ENCODE measurements at regions not wholly inside any gene's neighbourhood (a gene's known extent, or its start where the extent isn't known, plus 50 kb on each side); places are given as distances from the start of the nearest gene placed in this dataset.

DNA sequence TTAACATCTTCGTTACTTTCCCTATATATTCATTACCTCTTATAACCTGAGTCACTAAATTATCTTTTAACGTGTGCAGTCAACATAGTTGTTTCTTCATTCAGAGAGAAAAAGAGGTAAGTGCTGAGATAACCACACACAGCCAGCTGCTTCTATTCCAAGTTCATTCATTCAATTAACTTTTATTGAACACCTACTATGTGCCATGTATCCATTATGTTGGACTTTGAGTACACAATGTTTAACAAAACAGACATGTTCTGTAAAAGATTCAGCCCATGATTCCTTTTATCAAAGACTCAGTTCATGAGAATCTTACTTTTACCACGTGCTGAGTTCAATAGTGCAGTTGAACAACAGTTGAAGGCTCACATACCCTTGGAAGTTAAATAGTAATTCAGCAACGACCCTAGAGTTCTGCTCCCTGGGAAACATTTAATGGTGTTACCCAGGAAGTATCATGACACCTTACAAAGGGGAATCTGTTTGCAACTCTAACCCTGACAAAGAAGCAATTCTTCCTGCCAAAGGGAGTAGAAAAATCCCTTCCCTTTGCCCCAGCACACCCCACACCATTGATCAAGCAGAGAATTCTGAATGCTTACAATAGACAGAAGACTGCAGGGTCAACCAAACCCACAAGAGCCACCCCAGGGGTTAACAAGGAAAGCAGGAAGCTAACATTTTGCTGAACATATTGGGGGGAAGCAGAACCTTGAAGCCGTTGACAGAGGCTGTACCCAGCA is 595.8 kb downstream of the STK39 start:
- POLR2A ChIA-PET: no interaction called here
- no peaks in the 10 kb centered on the region for H3F3A ChIP-seq (replicated peaks; ENCODE audit: insufficient read depth)
- H3K27ac ChIP-seq (ENCODE audit: low read depth in 2 of 2, low read length in 1 of 2): no peak overlapping the region
- no peak overlapping the region for H3K4me3 ChIP-seq (ENCODE audit: low read depth in 2 of 2, low read length in 1 of 2)
- TF ChIP-seq FOSL2 (IDR thresholded peaks at IDR 0.05; ENCODE audit: borderline replicate concordance, low read depth): no peak
- H2AFZ ChIP-seq (ENCODE audit: low read depth): no peak overlapping the region
- 52% methylated on average over 5 of the region's 5 CpGs for WGBS (ENCODE audit: low lambda C conversion rate)
- no peak for DNase-seq
- no peaks in the 10 kb centered on the region for H3K27me3 ChIP-seq (ENCODE audit: insufficient read depth)
- H3K9ac ChIP-seq: no peak overlapping the region
- H4K20me1 ChIP-seq (ENCODE audit: insufficient read depth): no peaks in the 10 kb centered on the region
- H3K4me1 ChIP-seq (ENCODE audit: control insufficient read depth in 1 of 2, insufficient read depth in 2 of 2, low read depth in 1 of 2, low read length in 1 of 2): no peaks in the 10 kb centered on the region
- H3K9me2 ChIP-seq: no peaks in the 10 kb centered on the region
- CTCF ChIA-PET: interaction anchor here (1.0 kb wide), 1 partner anchor 11 kb away, joined by 3 read pairs; no protein-coding TSS in a partner anchor
- H3K79me2 ChIP-seq (ENCODE audit: insufficient read depth): no peaks in the 10 kb centered on the region
- H3K36me3 ChIP-seq (replicated peaks in 1 of 2; ENCODE audit: control insufficient read depth in 1 of 2, insufficient read depth in 2 of 2, low read length in 1 of 2): no peaks in the 10 kb centered on the region
- H3K9me3 ChIP-seq: no peaks in the 10 kb centered on the region
- H3K4me2 ChIP-seq: no peak overlapping the region

- CTCF ChIA-PET: no interaction called here
These were observed 600.8 kb downstream of the STK39 start for GRCh38 chr2:167646557-167646956.

GRCh38 chr2:167640096-167640495 is 607.3 kb downstream of the STK39 start:
- Histone ChIP-seq H3K4me1 (ENCODE audit: control insufficient read depth in 1 of 2, insufficient read depth in 2 of 2, low read depth in 1 of 2, low read length in 1 of 2) (no peaks in the 10 kb centered on the region), H3K36me3 (replicated peaks in 1 of 2; ENCODE audit: control insufficient read depth in 1 of 2, insufficient read depth in 2 of 2, low read length in 1 of 2) (no peaks in the 10 kb centered on the region), H3K79me2 (ENCODE audit: insufficient read depth) (no peaks in the 10 kb centered on the region), H3K9ac (no peak overlapping the region), H3K27me3 (ENCODE audit: insufficient read depth) (no peaks in the 10 kb centered on the region), H2AFZ (ENCODE audit: low read depth) (no peak overlapping the region), H3K4me2 (no peak overlapping the region), H4K20me1 (ENCODE audit: insufficient read depth) (no peaks in the 10 kb centered on the region), H3K9me2 (no peaks in the 10 kb centered on the region), H3K27ac (ENCODE audit: low read depth in 2 of 2, low read length in 1 of 2) (no peak overlapping the region), H3K9me3 (no peaks in the 10 kb centered on the region), H3F3A (replicated peaks; ENCODE audit: insufficient read depth) (no peaks in the 10 kb centered on the region), H3K4me3 (ENCODE audit: low read depth in 2 of 2, low read length in 1 of 2) (no peak overlapping the region)
- DNase-seq: no peak
- ChIA-PET CTCF (interaction anchor here (0.7 to 1.0 kb wide), 2 partner anchors 8 to 12 kb away, joined by 3 read pairs; no protein-coding TSS in a partner anchor), POLR2A (no interaction called here)
- 42% methylated on average over 1 of the region's 1 CpG for WGBS (ENCODE audit: low lambda C conversion rate)
- no peak for TF ChIP-seq PBX3 (IDR thresholded peaks at IDR 0.05)
- TF ChIP-seq FOSL2 (IDR thresholded peaks at IDR 0.05; ENCODE audit: borderline replicate concordance, low read depth): no peak
- TF ChIP-seq RXRA (IDR thresholded peaks at IDR 0.05; ENCODE audit: borderline replicate concordance, low read depth): no peak
- TF ChIP-seq YY1 (IDR thresholded peaks at IDR 0.05; ENCODE audit: low read depth): no peak
- no peak for TF ChIP-seq MEF2A (IDR thresholded peaks at IDR 0.05; ENCODE audit: borderline replicate concordance, low read depth)
- TF ChIP-seq RAD21 (IDR thresholded peaks at IDR 0.05; ENCODE audit: low read length): no peak
- TF ChIP-seq TEAD4 (IDR thresholded peaks at IDR 0.05; ENCODE audit: borderline replicate concordance, insufficient read depth): no peak
- TF ChIP-seq, protein P1, sequence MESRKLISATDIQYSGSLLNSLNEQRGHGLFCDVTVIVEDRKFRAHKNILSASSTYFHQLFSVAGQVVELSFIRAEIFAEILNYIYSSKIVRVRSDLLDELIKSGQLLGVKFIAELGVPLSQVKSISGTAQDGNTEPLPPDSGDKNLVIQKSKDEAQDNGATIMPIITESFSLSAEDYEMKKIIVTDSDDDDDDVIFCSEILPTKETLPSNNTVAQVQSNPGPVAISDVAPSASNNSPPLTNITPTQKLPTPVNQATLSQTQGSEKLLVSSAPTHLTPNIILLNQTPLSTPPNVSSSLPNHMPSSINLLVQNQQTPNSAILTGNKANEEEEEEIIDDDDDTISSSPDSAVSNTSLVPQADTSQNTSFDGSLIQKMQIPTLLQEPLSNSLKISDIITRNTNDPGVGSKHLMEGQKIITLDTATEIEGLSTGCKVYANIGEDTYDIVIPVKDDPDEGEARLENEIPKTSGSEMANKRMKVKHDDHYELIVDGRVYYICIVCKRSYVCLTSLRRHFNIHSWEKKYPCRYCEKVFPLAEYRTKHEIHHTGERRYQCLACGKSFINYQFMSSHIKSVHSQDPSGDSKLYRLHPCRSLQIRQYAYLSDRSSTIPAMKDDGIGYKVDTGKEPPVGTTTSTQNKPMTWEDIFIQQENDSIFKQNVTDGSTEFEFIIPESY (IDR thresholded peaks at IDR 0.05; ENCODE audit: borderline replicate concordance, low read depth): no peak
- no peak for TF ChIP-seq EP300 (IDR thresholded peaks at IDR 0.05; ENCODE audit: borderline replicate concordance in 1 of 2, low read depth in 1 of 2, low read length in 1 of 2)

More at GRCh38 chr2:167646557-167646956, 600.8 kb downstream of the STK39 start:
- Histone ChIP-seq H4K20me1 (ENCODE audit: insufficient read depth) (no peaks in the 10 kb centered on the region), H3K27ac (ENCODE audit: low read depth in 2 of 2, low read length in 1 of 2) (no peak overlapping the region), H3K4me3 (ENCODE audit: low read depth in 2 of 2, low read length in 1 of 2) (no peak overlapping the region), H3K4me1 (ENCODE audit: control insufficient read depth in 1 of 2, insufficient read depth in 2 of 2, low read depth in 1 of 2, low read length in 1 of 2) (no peaks in the 10 kb centered on the region), H3F3A (replicated peaks; ENCODE audit: insufficient read depth) (no peaks in the 10 kb centered on the region), H2AFZ (ENCODE audit: low read depth) (no peak overlapping the region), H3K79me2 (ENCODE audit: insufficient read depth) (no peaks in the 10 kb centered on the region), H3K9me3 (no peaks in the 10 kb centered on the region), H3K27me3 (ENCODE audit: insufficient read depth) (no peaks in the 10 kb centered on the region), H3K36me3 (replicated peaks in 1 of 2; ENCODE audit: control insufficient read depth in 1 of 2, insufficient read depth in 2 of 2, low read length in 1 of 2) (no peaks in the 10 kb centered on the region), H3K9me2 (no peaks in the 10 kb centered on the region), H3K4me2 (no peak overlapping the region), H3K9ac (no peak overlapping the region)
- 67% methylated on average over 2 of the region's 2 CpGs for WGBS (ENCODE audit: low lambda C conversion rate)
- TF ChIP-seq RAD21 (IDR thresholded peaks at IDR 0.05; ENCODE audit: low read length) (no peak), FOSL2 (IDR thresholded peaks at IDR 0.05; ENCODE audit: borderline replicate concordance, low read depth) (no peak), GABPA (IDR thresholded peaks at IDR 0.05; ENCODE audit: low read depth) (no peak), EZH2phosphoT487 (IDR thresholded peaks at IDR 0.05; ENCODE audit: borderline replicate concordance, low read depth) (no peak), CHD2 (IDR thresholded peaks at IDR 0.05; ENCODE audit: low read length, partially characterized antibody) (no peak), ELF1 (IDR thresholded peaks at IDR 0.05) (no peak), GATA2 (CRISPR knock-in tag; IDR thresholded peaks at IDR 0.05) (no peak), TEAD4 (IDR thresholded peaks at IDR 0.05; ENCODE audit: borderline replicate concordance, insufficient read depth) (no peak), POLR2AphosphoS5 (IDR thresholded peaks at IDR 0.05; ENCODE audit: low read depth, low read length) (no peak), MEF2A (IDR thresholded peaks at IDR 0.05; ENCODE audit: borderline replicate concordance, low read depth) (no peak), TCF12 (IDR thresholded peaks at IDR 0.05) (no peak), NRF1 (IDR thresholded peaks at IDR 0.05; ENCODE audit: low read depth, low read length) (no peak)
- TF ChIP-seq, protein P1 (IDR thresholded peaks at IDR 0.05; ENCODE audit: borderline replicate concordance, low read depth): no peak
- POLR2A ChIA-PET: no interaction called here
- DNase-seq: no peak

Measured in SK-N-SH (cell line).